ENCODE measurements at regions not wholly inside any gene's neighbourhood (a gene's known extent, or its start where the extent isn't known, plus 50 kb on each side); places are given as distances from the start of the nearest gene placed in this dataset.

DNA sequence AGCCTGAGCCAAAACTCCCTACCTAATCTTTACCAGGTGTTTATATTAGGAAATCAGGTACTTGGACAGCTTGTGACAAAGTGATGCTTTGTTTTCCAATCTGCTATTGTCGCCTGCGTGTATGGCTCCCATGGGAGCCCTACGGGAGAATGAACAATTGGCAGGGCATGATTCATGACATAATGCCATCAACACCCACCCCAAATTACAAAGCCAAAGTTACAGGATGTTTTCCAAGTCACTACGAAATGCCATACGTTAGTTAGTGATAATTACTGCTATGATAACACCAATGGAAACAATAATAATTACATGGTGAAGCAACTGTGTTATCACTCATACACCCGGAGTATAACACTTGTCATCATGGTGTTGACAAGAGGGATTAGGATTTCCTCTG lies 226.4 kb downstream of the FAM181B start:
- dilution Hi-C loops (cut with HindIII; ENCODE audit: low sequenced_read_pairs, unreplicated experiment), result no loop called here
- POLR2A ChIA-PET (ENCODE audit: unreplicated experiment), result no interaction called here

More for the DNA sequence above, 226.4 kb downstream of the FAM181B start:
- Histone ChIP-seq H3K9me1 (ENCODE audit: insufficient read depth, low read length) (no peaks in the 10 kb centered on the region), H3K27me3 (ENCODE audit: control insufficient read depth, insufficient read depth, low read length) (no peaks in the 10 kb centered on the region), H2AK9ac (replicated peaks; ENCODE audit: low read depth, low read length, poor library complexity) (no peak overlapping the region), H2BK5ac (ENCODE audit: low read depth, low read length, poor library complexity, severe bottlenecking) (no peak overlapping the region), H2AK5ac (ENCODE audit: low read depth, low read length) (no peak overlapping the region), H4K91ac (ENCODE audit: insufficient read depth, low read depth, low read length) (no peak overlapping the region), H3K27ac (ENCODE audit: insufficient read depth, low read length) (no peak overlapping the region), H3K4me2 (ENCODE audit: low read depth, low read length) (no peak overlapping the region), H3K18ac (ENCODE audit: low read depth, low read length) (no peak overlapping the region), H3K14ac (replicated peaks; ENCODE audit: low read depth, low read length) (no peak overlapping the region), H3K4me3 (ENCODE audit: insufficient read depth, low read depth, low read length) (no peak overlapping the region), H3K79me1 (ENCODE audit: low read depth in 1 of 2, low read length in 2 of 2) (no peaks in the 10 kb centered on the region), H4K20me1 (ENCODE audit: insufficient read depth, low read length) (no peaks in the 10 kb centered on the region), H4K5ac (ENCODE audit: low read depth, low read length) (no peak overlapping the region), H2BK120ac (ENCODE audit: low read depth, low read length) (no peak overlapping the region), H3K9ac (ENCODE audit: low read depth, low read length) (no peak overlapping the region), H2BK20ac (ENCODE audit: low read depth, low read length) (no peak overlapping the region), H2AFZ (replicated peaks; ENCODE audit: low read length, poor library complexity) (no peak overlapping the region), H3K36me3 (ENCODE audit: control insufficient read depth, insufficient read depth, low read length) (no peaks in the 10 kb centered on the region), H3K4me1 (ENCODE audit: control insufficient read depth, insufficient read depth, low read length) (no peaks in the 10 kb centered on the region), H2BK15ac (ENCODE audit: low read depth, low read length) (no peak overlapping the region), H4K8ac (ENCODE audit: low read depth in 2 of 2, low read length in 2 of 2) (no peak overlapping the region), H3K23ac (ENCODE audit: low read depth, low read length) (no peak overlapping the region), H3K4ac (ENCODE audit: low read depth, low read length) (no peak overlapping the region), H3K9me3 (ENCODE audit: control insufficient read depth, insufficient read depth, low read length) (no peaks in the 10 kb centered on the region), H3K56ac (ENCODE audit: extremely low read depth, insufficient read depth, low read length) (no peak overlapping the region)
- no CpG with 5 or more reads among the region's 6 CpGs for WGBS, 2 experiments (ENCODE audit: extremely low coverage in 2 of 2, insufficient read length in 1 of 2)
- in situ Hi-C loops (cut with MboI; ENCODE audit: low sequenced_read_pairs) (no loop called here), intact Hi-C loops (cut with micrococcal nuclease) (no loop called here)
- no TSS peak for BruUV-seq (replicated peaks)
- CTCF ChIA-PET, result interaction anchor here (0.5 kb wide), 1 partner anchor 23 kb away, joined by 3 read pairs; no protein-coding TSS in a partner anchor
- TF ChIP-seq, protein P1, sequence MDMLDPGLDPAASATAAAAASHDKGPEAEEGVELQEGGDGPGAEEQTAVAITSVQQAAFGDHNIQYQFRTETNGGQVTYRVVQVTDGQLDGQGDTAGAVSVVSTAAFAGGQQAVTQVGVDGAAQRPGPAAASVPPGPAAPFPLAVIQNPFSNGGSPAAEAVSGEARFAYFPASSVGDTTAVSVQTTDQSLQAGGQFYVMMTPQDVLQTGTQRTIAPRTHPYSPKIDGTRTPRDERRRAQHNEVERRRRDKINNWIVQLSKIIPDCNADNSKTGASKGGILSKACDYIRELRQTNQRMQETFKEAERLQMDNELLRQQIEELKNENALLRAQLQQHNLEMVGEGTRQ (IDR thresholded peaks at IDR 0.05; ENCODE audit: low read depth, low read length), result no peak
- TF ChIP-seq RCOR1 (IDR thresholded peaks at IDR 0.05; ENCODE audit: insufficient replicate concordance, low read length) (no peak), FOS (IDR thresholded peaks at IDR 0.05; ENCODE audit: low read depth, low read length) (no peak), RFX5 (IDR thresholded peaks at IDR 0.05; ENCODE audit: low read depth, low read length) (no peak), MAZ (IDR thresholded peaks at IDR 0.05; ENCODE audit: borderline replicate concordance, low read depth, low read length) (no peak), BHLHE40 (IDR thresholded peaks at IDR 0.05; ENCODE audit: low read depth, low read length) (no peak), NFE2L2 (IDR thresholded peaks at IDR 0.05; ENCODE audit: low read depth, low read length) (no peak), CHD1 (IDR thresholded peaks at IDR 0.05; ENCODE audit: low read depth, low read length) (no peak), MXI1 (IDR thresholded peaks at IDR 0.05; ENCODE audit: borderline replicate concordance, low read depth, low read length) (no peak)
- TF ChIP-seq, protein P2, sequence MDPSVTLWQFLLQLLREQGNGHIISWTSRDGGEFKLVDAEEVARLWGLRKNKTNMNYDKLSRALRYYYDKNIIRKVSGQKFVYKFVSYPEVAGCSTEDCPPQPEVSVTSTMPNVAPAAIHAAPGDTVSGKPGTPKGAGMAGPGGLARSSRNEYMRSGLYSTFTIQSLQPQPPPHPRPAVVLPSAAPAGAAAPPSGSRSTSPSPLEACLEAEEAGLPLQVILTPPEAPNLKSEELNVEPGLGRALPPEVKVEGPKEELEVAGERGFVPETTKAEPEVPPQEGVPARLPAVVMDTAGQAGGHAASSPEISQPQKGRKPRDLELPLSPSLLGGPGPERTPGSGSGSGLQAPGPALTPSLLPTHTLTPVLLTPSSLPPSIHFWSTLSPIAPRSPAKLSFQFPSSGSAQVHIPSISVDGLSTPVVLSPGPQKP (IDR thresholded peaks at IDR 0.05; ENCODE audit: borderline replicate concordance, low read depth, low read length), result no peak
- no peak for ATAC-seq (ENCODE audit: low read depth)
- no peak for DNase-seq
